ENCODE measurements at regions not wholly inside any gene's neighbourhood (a gene's known extent, or its start where the extent isn't known, plus 50 kb on each side); places are given as distances from the start of the nearest gene placed in this dataset.

GRCh38 chr2:221225752-221226151, 346.4 kb downstream of the EPHA4 start:
- no peak overlapping the region for H3K27ac ChIP-seq
- no peak for DNase-seq (ENCODE audit: low read depth in 1 of 2, low spot score in 1 of 2)
- H3K9me3 ChIP-seq (ENCODE audit: low read depth): no peaks in the 10 kb centered on the region
- H3K4me3 ChIP-seq: no peak overlapping the region
- TF ChIP-seq CTCF (IDR thresholded peaks at IDR 0.05; ENCODE audit: low read depth, low read length): no peak
- no peaks in the 10 kb centered on the region for H3K36me3 ChIP-seq
- H3K4me1 ChIP-seq (ENCODE audit: low read depth): peaks cover 17% of the 10 kb centered on the region
- H3K27me3 ChIP-seq: no peaks in the 10 kb centered on the region

DNA sequence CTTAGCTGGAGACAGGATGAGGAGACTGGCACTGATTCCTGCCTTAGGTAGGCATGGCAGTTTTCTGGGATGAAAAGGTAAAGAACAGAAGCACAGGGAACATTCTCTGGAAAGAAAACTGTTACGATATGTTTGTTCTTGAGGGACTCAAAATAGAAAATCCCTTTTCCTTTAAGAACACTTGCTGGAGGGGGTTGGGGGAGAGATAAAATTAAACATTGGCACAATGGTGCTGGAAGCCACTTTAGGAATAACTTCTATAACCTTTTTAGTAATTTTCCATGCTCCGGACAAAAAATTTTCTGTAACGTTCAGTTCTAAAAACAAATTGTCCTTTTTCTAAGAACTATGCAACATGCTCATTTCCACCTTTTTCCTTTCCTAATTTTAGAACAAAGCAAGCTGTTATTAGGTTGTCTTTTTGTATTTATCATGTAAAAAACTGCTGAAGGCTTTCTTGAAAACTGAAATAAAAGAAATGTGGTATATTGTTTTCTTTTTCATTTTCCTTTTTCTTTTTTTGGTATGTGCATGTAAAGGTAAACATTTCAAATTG, 343.8 kb downstream of the EPHA4 start:
- Histone ChIP-seq H3K9me3 (ENCODE audit: low read depth) (no peaks in the 10 kb centered on the region), H3K4me1 (ENCODE audit: low read depth) (peaks cover 17% of the 10 kb centered on the region), H3K4me3 (no peak overlapping the region), H3K27ac (no peak overlapping the region), H3K27me3 (no peaks in the 10 kb centered on the region), H3K36me3 (no peaks in the 10 kb centered on the region)
- no peak for TF ChIP-seq CTCF (IDR thresholded peaks at IDR 0.05; ENCODE audit: low read depth, low read length)
- no peak for DNase-seq (ENCODE audit: low read depth in 1 of 2, low spot score in 1 of 2)

GRCh38 chr2:221229099-221229498, 343.0 kb downstream of the EPHA4 start:
- no peak overlapping the region for H3K4me3 ChIP-seq
- H3K27me3 ChIP-seq: no peaks in the 10 kb centered on the region
- no peak for TF ChIP-seq CTCF (IDR thresholded peaks at IDR 0.05; ENCODE audit: low read depth, low read length)
- no peak overlapping the region for H3K27ac ChIP-seq
- no peak for DNase-seq (ENCODE audit: low read depth in 1 of 2, low spot score in 1 of 2)
- H3K4me1 ChIP-seq (ENCODE audit: low read depth): peaks cover 17% of the 10 kb centered on the region
- H3K9me3 ChIP-seq (ENCODE audit: low read depth): no peaks in the 10 kb centered on the region
- H3K36me3 ChIP-seq: no peaks in the 10 kb centered on the region

DNA sequence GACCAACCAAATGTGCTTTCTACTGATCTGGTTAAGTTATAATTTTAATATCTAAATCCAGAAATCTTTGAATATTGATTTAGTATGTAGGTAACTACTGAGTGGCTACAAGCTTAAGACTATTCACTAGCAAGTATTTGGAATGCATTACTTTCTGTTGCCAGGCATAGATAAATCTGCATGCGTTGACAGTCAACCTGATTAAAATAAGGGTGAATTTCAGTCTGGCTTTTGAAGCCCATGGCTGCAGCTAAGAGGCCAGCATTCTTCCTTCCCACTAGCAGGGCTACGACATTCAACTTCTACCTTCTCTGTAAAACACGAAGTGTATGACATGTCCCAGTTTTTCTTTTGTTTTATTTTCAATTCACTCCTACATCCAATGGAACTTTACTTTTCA, 340.6 kb downstream of the EPHA4 start:
- TF ChIP-seq CTCF (IDR thresholded peaks at IDR 0.05; ENCODE audit: low read depth, low read length): no peak
- H3K36me3 ChIP-seq: no peaks in the 10 kb centered on the region
- DNase-seq (ENCODE audit: low read depth in 1 of 2, low spot score in 1 of 2): peak in 1 of 2 donors; percentile 55
- H3K9me3 ChIP-seq (ENCODE audit: low read depth): no peaks in the 10 kb centered on the region
- H3K27me3 ChIP-seq: no peaks in the 10 kb centered on the region
- no peak overlapping the region for H3K4me3 ChIP-seq
- peaks cover 17% of the 10 kb centered on the region for H3K4me1 ChIP-seq (ENCODE audit: low read depth)
- H3K27ac ChIP-seq: no peak overlapping the region

DNA sequence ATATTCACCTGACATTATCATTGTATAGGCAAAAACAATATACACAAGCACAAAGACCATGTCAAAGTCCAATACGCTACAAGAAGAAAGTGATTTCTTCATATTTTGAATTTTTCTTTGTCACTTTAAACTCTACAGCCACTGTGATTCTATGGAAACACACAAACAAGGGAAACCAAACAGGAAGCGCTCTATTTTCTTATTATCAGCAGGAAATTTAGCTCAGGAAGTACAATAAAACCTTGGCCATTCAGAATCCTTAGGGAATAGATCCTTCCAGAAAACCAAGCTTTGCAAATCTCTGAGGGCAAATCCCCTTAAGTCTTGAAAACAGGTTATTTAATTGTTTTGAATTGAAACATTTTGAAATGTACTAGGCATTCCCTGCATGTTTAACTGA, 336.2 kb downstream of the EPHA4 start:
- no peak overlapping the region for H3K27ac ChIP-seq
- no peaks in the 10 kb centered on the region for H3K27me3 ChIP-seq
- no peak for DNase-seq (ENCODE audit: low read depth in 1 of 2, low spot score in 1 of 2)
- H3K4me1 ChIP-seq (ENCODE audit: low read depth): no peaks in the 10 kb centered on the region
- H3K36me3 ChIP-seq: no peaks in the 10 kb centered on the region
- H3K9me3 ChIP-seq (ENCODE audit: low read depth): no peaks in the 10 kb centered on the region
- no peak overlapping the region for H3K4me3 ChIP-seq
- no peak for TF ChIP-seq CTCF (IDR thresholded peaks at IDR 0.05; ENCODE audit: low read depth, low read length)

DNA sequence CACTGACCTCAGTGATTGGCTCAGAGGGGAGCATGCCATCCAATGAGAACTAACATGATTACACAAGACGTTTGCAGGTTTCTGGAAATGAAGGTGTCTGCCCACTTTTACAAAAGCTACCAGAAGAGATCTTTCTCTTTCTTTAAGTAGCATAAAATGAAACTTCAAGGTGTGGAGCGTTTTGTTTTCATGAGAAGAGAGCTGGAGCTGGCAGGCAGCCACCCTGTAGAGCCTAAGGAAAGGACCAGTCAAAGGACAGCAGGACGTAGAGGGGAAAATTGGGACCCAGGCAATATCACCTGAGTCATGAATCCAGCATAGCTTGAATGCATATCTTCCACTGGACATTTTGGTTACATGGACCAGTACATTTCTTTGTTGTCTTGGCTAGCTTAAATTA, 331.0 kb downstream of the EPHA4 start:
- Histone ChIP-seq H3K4me3 (no peak overlapping the region), H3K9me3 (ENCODE audit: low read depth) (no peaks in the 10 kb centered on the region), H3K27ac (no peak overlapping the region), H3K36me3 (no peaks in the 10 kb centered on the region), H3K27me3 (no peaks in the 10 kb centered on the region), H3K4me1 (ENCODE audit: low read depth) (no peaks in the 10 kb centered on the region)
- TF ChIP-seq CTCF (IDR thresholded peaks at IDR 0.05; ENCODE audit: low read depth, low read length): no peak
- no peak for DNase-seq (ENCODE audit: low read depth in 1 of 2, low spot score in 1 of 2)

All from cardiac muscle cell (in vitro differentiated cells and primary cell).